C1 segment of cervical spinal cord (tissue), 14 donors: ENCODE measurements at regions not wholly inside any gene's neighbourhood (a gene's known extent, or its start where the extent isn't known, plus 50 kb on each side); places are given as distances from the start of the nearest gene placed in this dataset.

Experiments
- DNase-seq, 14 donors: peaks; one replicate each; lab custom pipeline; 2025; lab: John Stamatoyannopoulos, UW

DNA sequence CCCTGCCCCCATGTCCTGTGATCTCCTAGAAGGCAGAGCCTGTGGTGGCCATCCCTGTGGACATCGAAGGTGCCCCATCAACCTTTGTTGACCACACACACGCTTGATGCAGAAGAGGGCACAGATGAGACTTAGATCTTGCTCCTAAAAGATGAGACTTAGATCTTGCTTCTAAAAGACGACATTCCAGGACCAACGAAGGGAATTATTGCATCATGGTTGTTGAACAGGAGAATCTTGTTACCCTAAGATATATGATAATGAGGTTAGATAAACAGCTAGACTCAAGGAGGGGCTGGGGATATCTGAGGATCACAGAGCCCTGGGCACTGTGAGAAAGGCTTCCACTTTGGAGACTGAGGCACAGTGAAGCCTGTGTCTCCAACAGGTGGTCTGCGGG, 91.1 kb upstream of the WSCD2 start:
- no peak for DNase-seq

DNA sequence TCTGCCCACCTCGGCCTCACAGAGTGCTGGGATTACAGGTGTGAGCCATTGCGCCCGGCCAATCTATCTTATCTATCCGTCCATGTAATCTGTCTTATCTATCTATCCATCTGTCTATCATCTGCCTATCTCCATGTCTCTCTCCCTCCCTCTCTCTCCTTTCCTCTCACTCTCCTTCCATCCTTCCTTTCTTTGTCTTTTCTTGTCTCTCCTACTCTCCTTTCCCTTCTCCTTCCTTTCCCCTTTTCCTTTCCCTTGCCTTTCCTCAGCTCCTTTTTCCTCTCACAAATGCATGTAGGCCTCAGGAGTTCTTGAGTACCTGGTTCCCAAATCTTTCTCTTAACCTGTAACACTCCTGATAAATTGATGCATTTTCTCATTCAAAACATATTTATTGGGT, 89.3 kb upstream of the WSCD2 start:
- DNase-seq = no peak

DNA sequence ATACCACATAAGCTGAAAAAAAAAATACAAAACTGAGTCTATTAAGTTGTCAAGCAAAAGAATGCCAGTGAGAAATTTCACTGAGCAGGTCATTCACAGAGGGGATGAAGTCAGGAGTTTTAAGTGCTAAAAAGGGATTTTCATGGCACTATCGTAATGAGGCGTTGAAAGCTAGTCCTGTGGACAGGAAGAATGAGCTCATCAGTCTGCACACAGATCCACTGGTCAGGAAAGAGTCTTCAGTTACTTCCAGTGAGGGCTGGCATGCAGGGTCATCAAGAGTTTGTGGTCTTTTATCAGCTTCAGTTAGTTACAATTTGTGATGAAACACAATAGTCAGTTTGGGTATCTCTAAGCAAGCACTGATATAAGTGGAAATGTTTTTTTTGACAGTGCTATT, 88.1 kb upstream of the WSCD2 start:
- DNase-seq = no peak

DNA sequence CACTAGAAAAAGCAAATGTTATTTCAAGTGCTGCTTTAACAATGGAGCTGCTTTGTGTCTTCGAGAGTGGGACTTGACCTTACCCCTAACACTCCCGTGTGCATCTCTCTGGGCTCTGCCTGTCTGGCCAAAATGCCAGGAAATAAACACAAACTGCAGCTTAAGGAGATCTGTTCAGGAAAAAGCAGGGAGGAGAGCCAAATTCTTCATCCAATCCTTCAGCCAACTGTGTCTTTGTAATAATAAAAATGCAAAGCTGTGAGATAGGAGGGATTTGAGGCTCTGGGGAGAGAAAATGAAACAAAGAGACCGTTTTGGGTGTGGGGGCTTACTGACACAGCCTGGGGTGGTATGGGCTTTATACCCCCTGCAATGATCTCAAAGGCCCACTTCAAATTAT, 85.8 kb upstream of the WSCD2 start:
- DNase-seq = no peak

DNA sequence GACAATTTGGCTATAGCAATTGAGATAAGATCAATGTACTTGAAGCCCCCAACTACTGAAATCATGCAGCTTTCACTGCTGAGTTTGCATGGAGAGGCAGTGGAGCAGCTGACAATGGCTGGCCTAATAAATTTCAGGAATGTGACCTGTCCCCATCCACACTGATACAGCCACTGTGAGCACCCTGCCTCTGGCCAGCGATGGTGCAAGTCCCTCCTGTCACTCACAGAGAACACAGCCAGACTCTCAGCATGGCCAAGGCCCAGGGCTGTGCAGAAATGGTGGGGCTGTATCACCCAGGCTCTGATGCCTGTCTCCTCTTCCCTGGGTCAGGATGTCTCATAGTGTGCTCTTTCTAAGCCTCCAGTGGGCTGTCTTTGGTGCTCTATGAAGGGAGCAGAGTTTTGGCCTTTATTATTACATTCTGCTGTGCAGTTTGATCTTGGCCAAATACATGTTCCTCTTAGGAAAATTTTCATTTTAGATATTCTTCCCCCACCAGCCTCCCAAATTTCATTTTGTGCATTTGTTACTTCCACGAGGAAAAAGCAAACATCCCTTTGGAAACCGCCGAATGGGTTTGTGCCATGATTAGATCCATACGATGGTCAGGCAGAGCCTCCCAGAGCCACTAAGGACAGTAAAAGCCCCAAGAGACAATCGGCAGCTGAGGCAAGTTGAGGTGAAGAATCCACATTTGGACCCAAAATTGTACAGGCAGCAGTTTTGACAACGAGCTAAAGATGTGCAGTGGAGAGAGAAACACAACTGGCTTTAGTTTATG, 85.1 kb upstream of the WSCD2 start:
- DNase-seq = no peak

DNA sequence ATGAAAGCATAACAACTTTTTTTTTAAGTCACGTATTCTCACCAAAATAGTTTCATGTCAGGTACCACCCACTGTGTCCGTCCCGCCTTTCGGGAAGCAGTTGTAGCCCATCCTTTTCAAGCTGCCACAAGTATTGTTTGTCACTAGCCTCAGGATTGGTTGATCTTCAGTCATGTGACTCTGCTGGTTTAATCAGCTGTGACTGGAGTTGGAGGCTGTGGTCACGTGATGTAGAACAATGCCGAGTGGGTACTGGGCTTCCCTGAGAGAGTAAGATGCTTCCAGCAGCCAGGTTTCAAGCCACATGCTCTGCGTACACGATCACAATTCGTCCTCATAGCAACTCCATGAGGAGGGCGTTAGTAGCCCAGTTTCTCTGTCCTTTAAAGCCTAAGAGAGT, 83.0 kb upstream of the WSCD2 start:
- no peak for DNase-seq

DNA sequence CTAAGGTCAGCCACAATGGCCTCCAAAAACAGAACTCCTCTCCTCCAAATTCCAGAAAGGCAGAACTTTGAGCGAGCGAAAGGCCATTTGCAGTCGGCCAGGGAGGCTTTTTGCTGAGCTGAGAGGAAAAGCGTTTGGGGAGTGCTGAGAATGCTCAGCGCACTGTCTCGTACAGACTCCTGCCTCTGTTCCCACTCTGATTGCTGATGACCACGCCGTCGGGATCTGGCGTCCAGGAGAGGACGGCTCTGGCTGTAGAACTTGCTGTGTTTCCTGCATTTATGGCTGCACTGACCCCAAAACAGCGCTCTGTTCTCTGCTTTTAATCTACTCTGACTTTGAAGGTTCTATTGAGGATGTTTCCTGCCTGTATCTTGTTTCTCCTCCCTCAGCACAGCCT, 82.4 kb upstream of the WSCD2 start:
- DNase-seq = no peak

DNA sequence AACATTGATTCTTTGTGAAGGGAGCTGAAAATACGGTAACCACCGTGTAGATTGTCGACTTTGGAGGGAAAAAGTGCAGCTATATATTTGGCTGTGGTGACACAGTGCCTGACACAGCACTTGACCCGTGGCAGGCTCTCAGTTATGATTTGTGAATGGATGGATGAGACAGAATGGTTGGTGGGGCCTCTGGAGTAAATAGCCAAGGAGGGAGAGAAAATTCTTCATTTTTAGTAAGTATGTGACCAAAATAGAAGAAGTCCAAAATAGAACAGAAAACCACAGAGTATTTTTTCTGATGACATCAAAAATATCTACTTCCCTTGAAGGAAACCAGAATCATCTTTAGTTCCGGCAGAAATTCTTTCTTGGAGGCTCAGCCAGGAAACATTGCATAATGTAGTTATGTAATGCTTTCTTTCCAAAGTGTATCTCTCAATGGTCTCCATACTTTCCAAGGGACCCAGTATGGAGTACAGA, 82.0 kb upstream of the WSCD2 start:
- no peak for DNase-seq

DNA sequence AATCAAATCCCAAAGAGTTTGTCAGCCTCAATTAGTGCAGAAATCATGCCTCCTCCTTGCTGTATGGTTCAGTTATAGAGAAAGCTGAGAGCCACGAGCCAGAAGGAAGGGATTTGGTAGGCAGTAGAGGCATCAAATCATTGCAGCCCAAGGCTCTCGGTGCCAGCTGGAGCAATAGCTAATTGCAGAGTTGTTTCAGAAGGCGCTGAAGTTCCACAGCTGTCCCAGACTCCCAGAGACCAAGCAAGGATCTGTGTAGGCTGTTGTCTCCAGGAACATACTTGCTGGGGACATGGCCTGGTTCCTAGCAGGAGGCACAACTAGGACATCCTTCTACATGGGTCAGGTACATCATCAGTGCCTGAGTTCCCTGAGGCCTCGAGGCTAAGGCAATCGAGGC, 80.4 kb upstream of the WSCD2 start:
- DNase-seq = no peak

DNA sequence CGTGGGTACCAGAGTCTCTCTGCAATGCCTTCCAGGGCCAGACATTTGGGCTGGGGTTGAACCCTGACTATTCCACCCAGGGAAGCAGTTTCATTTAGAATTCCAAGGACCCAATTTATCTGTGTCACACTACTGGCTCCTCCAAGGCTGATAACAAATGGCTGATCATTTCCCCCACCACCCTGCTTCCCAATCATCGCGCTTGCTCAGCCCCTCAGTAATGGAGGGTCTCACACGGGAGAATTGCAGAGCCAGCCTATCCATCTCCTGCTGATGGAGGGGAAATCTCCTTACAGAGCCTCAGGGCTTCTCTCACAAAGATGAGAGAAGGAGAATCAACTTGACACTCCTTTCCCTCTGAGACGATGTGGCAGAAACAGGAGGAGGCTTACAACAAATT, 78.4 kb upstream of the WSCD2 start:
- DNase-seq = no peak

DNA sequence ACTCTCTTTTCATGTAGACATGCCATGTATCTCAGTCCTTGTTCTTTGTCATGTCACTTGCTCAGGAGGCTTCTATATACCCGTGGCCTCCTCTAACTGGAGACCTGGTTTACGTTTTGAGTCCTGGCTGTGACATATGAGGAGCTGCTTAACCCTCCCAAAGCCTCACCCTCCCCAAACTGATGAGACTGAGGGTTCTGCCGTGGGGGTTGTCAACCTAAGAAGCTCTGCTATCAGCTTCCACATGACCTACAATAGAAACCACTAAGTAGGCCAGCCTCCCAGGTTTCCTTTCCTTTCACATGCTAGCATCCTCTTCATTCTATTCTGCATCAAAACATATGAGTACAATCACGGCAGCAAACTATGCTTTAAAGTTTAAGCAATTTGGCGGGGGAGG, 76.8 kb upstream of the WSCD2 start:
- no peak for DNase-seq

DNA sequence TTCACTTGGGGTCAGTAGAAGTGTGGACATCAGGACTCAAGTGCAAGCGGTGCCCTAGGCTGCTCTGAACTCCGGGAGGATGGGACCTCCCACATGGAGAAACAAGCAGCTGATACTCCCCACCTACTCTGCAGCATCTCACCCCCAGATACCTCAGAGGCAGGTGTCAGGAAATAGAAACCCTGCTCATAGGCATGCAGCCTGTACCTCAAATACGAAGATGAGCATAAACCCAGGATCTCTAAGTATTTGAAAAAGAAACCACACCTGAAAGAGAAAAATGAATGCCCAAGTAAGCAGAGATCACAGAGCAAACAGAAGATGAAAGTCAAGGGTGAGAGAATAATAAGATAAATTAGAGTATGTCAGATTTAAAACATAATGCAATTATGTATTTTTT, 75.6 kb upstream of the WSCD2 start:
- DNase-seq = no peak

DNA sequence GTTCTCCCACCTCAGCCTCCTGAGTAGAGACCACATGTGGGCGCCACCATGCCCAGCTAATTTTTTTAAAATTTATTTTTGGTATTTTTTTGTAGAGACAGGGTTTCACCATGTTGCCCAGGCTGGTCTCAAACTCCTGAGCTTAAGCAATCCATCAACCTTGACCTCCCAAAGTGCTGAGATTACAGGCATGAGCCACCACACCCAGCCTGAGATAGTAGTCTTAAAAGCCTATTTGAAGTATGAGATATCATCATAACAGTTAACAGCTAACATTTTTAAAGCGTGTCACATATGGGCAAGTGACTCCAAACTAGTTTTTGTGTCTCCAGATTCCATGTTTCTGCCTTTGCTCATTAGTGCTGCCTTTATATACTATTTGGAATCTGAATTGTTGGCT, 74.6 kb upstream of the WSCD2 start:
- no peak for DNase-seq

DNA sequence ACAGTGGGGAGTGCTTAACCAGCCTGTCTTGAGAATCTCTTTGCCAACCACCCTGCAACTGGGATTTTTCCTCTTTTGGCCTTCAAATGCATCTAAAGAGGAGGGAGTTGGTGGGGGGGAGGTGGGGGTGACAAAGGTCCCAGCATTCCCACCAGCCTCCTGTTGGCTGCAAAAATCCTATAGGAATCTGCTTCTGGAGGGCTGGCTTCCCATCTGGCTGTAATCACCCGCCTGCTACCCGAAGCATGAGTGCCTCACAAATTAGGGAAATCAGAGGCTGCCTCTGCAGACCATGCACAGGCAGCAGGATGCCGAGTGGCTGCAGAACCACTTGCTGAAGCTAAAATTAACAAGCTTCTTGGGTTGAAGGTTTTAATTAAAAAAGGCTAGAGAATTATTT, 73.9 kb upstream of the WSCD2 start:
- DNase-seq = no peak

DNA sequence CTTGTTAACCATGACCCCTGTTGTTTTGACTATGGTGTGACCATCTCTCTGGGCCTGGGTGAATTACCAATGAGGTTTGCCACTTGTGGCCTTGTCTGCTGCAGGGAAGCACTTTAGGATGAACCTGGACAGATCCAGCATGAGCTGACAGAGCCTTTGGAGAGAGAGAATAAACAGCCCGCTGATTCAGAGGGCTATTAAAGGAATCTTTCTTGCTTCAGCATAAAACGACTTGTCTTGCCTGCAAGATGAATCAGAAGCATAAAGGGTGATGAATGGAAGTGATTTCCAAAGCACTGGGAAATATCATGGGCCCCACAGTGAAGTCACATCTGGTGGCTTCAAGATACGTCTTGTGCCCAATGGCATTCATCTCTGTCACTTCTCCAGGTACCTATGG, 69.0 kb upstream of the WSCD2 start:
- no peak for DNase-seq

DNA sequence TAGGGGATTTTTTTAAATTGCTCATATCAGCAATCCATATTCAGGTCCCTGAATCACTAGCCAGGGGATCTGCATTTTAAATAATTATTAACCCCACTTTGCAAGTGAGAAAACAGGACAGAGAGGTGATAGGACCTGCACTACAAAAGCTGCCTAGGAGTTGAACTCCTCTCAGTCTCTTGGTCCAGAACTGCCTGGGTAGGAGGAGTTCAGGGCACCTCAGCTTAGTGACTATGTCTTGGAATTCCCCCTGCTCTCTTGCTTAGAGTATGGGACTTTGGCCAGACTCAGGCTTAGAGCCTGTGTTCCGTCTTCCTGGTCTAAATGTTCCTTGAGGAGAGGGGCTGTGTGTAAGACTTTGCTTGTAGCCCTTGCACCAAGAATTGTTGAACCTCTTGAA, 68.2 kb upstream of the WSCD2 start:
- DNase-seq = no peak

DNA sequence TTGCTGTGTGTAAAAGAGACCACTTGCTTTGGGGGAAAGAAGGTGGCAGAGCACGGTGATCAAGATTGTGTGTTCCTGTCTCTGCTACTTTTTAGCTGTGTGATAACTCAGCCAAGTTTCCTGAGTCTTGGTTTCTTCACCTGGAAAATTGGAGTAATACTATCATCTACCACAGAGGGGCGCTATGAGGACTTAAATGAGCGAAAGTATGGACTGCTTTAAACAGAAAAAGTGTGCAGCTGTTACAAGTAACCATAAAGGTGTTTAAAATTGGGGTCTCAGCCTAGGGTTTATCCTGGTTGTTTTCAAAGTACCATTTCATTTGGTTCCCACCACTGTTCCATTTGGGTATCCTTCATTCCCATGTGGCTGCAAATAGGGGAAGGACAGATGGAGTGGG, 65.9 kb upstream of the WSCD2 start:
- no peak for DNase-seq

DNA sequence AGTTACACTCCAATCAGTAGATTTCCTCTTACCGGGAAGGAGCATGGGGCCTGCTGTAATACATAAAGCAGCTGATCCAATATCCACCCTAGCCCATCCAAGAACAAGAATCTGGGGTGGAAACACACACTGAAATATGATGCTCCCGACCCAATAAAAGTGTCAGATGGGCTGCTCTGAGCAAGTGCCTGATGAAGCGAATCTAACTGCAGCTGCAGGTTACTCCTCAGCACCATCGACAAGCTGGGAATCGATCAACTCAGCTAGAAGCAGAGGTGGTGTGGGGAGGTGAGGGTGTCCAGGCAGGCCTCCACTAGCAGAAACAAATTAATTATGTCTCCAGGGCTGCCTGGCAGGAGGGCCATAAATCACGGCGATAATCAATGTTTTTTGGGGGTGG, 64.0 kb upstream of the WSCD2 start:
- no peak for DNase-seq

DNA sequence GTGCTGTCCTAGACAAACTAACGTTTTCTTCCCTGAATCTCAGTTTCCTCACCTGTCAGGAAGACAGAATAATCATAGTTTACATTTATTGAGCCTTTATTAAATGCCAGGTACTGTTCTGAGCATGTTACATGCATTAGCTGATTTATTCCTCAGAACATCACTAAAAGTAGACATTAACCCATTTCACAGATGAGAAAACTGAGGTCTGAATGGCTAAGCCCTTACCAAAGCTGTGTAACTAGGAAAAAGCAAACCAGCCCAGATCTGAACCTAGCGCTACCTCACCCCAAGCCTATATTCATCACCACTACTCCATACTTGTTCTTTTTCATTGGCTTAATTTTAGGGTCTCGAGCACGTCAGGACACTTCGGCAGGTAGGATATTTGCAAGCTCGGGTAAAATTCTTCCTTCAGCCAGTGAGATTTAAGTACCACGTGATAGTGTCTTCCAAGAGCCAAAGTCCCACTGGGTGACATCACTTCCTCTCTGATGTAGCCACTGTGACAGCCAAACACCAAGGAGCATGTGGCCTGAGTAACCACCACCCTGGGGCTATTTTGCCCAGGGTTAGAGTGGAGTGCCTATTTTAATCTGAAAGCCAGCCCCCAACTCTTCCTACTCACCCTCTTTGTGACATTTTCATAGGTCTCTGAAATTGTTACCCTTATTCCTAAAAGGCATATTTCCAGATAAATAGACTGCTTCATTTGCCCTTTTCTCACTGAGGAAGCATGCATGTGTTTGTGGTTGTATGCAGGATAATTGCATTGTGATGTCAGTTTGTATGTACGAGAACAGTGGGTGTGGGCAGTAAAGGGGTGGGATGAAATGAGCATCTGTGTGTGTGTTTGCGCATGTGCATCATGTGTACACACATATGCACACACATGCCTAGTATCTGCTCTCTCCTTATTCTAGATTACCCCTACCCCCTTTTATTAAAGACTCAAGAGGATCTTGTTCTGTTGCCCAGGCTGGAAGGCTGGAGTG, 62.2 kb upstream of the WSCD2 start:
- no peak for DNase-seq

DNA sequence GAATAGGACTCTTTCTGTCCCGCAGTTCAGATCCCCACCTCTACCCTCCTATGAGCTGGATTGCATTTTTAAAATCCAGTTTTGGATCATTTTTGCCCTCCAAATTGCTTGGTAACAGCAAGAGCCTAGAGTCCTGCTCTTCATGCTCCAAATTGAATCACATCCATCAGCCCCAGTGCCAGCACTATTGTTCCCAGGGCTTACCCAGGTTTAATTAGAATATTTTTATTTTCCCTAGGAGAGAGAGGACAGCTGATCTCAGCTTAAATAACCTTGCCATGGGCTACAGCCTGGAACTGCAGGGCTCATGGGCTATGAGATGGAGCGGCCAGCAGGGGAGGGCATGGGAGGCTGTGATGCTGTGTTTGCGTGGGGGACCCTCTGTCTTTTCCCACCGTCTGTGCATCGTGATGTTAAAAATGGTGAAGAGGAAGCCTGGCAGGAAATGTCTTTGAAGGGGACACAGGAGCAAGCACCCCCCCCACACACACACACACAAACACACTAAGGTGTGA, 59.4 kb upstream of the WSCD2 start:
- DNase-seq = no peak

DNA sequence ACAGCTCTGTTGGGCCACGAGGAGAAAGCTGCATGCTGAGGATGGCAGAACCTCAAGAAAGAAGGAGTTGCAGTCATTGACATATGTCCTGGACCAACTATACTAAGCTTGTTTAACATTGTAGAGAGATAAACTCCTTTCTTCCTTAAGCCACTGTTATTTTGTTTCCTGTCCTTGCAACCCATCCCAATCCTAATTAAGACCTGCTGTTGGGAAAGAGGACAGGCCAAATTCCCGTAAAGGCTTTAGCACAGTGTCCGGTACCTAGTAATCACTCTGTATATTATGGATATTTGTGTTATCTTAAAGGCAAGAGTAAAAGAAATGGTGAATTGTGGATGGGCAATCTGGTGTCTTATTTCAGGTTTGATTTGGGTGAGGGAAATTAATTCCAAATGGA, 53.5 kb upstream of the WSCD2 start:
- no peak for DNase-seq

DNA sequence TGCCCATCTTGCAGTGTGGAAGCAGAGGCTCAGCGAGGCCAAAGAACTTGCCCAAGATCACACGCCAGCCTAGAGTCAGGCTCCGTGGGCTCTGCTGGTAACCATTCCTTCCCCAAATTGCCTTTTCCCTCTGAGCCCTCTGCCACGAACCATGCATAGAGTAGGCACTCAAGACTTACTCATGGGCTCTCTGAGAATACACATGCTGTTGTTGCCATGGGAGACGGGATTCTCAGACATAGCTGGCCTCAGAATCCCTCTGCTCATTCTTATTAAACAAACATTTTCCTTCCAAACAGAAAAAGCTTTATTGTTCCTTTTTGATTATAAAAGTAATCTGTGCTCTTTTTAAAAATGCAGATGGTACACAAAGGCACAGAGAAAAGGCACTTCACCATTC, 52.5 kb upstream of the WSCD2 start:
- no peak for DNase-seq

DNA sequence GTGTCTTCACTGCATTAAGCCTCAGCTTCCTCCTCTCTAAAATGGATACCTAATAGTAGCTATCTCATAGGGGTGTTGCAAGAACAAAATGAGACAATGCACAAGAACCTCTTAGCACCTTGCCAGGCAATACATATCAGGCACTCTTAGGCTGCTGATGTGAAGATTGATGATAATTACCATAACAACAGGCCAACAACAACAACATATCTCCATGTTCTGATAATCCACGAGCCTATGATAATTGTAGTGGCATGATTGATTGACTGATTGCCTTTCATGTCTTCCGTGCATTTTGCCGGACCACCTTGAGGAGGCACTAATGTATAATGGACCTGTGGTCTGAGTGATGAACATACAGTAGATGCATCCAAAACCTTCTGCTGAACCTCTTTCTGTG, 50.7 kb upstream of the WSCD2 start:
- no peak for DNase-seq
